ENCODE measurements at regions not wholly inside any gene's neighbourhood (a gene's known extent, or its start where the extent isn't known, plus 50 kb on each side); places are given as distances from the start of the nearest gene placed in this dataset.

- CTCF ChIA-PET, result interaction anchor here (1.0 kb wide), 1 partner anchor 14 kb away, joined by 3 read pairs; no protein-coding TSS in a partner anchor
- TF ChIP-seq CTCF (IDR thresholded peaks at IDR 0.05; ENCODE audit: control extremely low read depth, extremely low read depth, low read depth, missing control alignments), result no peak
- POLR2A ChIA-PET, result no interaction called here
Measured at GRCh38 chr15:38888701-38889221, 324.1 kb upstream of the RASGRP1 start.

GRCh38 chr15:38890194-38890593 lies 325.6 kb upstream of the RASGRP1 start:
- no peak for DNase-seq (ENCODE audit: extremely low spot score)
- no peak for TF ChIP-seq CTCF (IDR thresholded peaks at IDR 0.05; ENCODE audit: control extremely low read depth, extremely low read depth, low read depth, missing control alignments)
- ChIA-PET POLR2A (no interaction called here), CTCF (no interaction called here)

More at GRCh38 chr15:38888701-38889221, 324.1 kb upstream of the RASGRP1 start:
- no peak for DNase-seq (ENCODE audit: extremely low spot score)

- no peak for TF ChIP-seq CTCF (IDR thresholded peaks at IDR 0.05; ENCODE audit: control extremely low read depth, extremely low read depth, low read depth, missing control alignments)
- no peak for DNase-seq (ENCODE audit: extremely low spot score)
- ChIA-PET CTCF (no interaction called here), POLR2A (no interaction called here)
Measured at GRCh38 chr15:38893925-38894242, 329.3 kb upstream of the RASGRP1 start.

- CTCF ChIA-PET, result no interaction called here
- DNase-seq (ENCODE audit: extremely low spot score), result no peak
- POLR2A ChIA-PET, result no interaction called here
Measured at GRCh38 chr15:38894243-38894948, 329.8 kb upstream of the RASGRP1 start.

GRCh38 chr15:38895326-38896255 lies 331.0 kb upstream of the RASGRP1 start:
- no peak for DNase-seq (ENCODE audit: extremely low spot score)
- ChIA-PET POLR2A (no interaction called here), CTCF (interaction anchor here (1.2 kb wide), 1 partner anchor 31 kb away, joined by 3 read pairs; no protein-coding TSS in a partner anchor)
- TF ChIP-seq CTCF (IDR thresholded peaks at IDR 0.05; ENCODE audit: control extremely low read depth, extremely low read depth, low read depth, missing control alignments), result no peak

More at GRCh38 chr15:38894243-38894948, 329.8 kb upstream of the RASGRP1 start:
- no peak for TF ChIP-seq CTCF (IDR thresholded peaks at IDR 0.05; ENCODE audit: control extremely low read depth, extremely low read depth, low read depth, missing control alignments)

- POLR2A ChIA-PET, result no interaction called here
- CTCF ChIA-PET, result interaction anchor here (1.2 kb wide), 1 partner anchor 33 kb away, joined by 3 read pairs; no protein-coding TSS in a partner anchor
- no peak for DNase-seq (ENCODE audit: extremely low spot score)
- no peak for TF ChIP-seq CTCF (IDR thresholded peaks at IDR 0.05; ENCODE audit: control extremely low read depth, extremely low read depth, low read depth, missing control alignments)
Measured at GRCh38 chr15:38896647-38897046, 332.0 kb upstream of the RASGRP1 start.

Measured in GM10248 (cell line).